Body of pancreas (tissue), 4 donors: ENCODE measurements at regions not wholly inside any gene's neighbourhood (a gene's known extent, or its start where the extent isn't known, plus 50 kb on each side); places are given as distances from the start of the nearest gene placed in this dataset.

Experiments
- POLR2A ChIP-seq, 3 donors: fragments of 450-650 bp; IDR thresholded peaks; one replicate each; pipeline ENCODE4 v1.6.1; 2016; ENCODE audit warnings: antibody characterized with exemption in 3 of 3, mild to moderate bottlenecking in 2 of 3
- TF ChIP-seq, protein P1 (sequence below), 7 experiments: fragments of 450-650 bp in 4 of 7; fragments of 200-600 bp in 3 of 7; sonication (generic) in 3 of 7; IDR thresholded peaks; one replicate each; pipeline ENCODE4 v1.5.1; 2016 to 2019; ENCODE audit warnings: antibody characterized with exemption in 7 of 7

DNA sequence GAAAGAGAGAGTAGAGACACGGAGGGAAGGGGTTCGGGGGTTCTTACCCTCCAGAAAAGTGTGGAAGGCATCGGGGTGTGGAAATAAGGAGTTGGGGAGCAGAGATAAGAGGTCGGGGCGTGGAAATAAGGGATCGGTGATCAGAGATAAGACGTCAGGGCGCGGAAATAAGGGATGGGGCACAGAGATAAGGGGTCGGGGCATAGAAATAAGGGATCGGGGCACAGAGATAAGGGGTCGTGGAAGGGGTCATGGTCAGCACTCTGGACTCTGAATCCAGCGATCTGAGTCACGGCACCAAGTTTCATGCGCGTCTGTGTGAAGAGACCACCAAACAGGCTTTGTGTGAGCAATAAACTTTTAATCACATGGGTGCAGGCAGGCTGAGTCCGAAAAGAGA lies 119.1 kb downstream of the PCDH10 start:
- TF ChIP-seq POLR2A (IDR thresholded peaks at IDR 0.05), result no peak
- TF ChIP-seq, protein P1, sequence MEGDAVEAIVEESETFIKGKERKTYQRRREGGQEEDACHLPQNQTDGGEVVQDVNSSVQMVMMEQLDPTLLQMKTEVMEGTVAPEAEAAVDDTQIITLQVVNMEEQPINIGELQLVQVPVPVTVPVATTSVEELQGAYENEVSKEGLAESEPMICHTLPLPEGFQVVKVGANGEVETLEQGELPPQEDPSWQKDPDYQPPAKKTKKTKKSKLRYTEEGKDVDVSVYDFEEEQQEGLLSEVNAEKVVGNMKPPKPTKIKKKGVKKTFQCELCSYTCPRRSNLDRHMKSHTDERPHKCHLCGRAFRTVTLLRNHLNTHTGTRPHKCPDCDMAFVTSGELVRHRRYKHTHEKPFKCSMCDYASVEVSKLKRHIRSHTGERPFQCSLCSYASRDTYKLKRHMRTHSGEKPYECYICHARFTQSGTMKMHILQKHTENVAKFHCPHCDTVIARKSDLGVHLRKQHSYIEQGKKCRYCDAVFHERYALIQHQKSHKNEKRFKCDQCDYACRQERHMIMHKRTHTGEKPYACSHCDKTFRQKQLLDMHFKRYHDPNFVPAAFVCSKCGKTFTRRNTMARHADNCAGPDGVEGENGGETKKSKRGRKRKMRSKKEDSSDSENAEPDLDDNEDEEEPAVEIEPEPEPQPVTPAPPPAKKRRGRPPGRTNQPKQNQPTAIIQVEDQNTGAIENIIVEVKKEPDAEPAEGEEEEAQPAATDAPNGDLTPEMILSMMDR (IDR thresholded peaks at IDR 0.05), result no peak
